HG03442 (cell line): ENCODE measurements at regions not wholly inside any gene's neighbourhood (a gene's known extent, or its start where the extent isn't known, plus 50 kb on each side); places are given as distances from the start of the nearest gene placed in this dataset.

ENCODE experiments used
- ATAC-seq: cut with Tn5 transposase; IDR thresholded peaks from one replicate; pipeline ENCODE4 v1.9.1; 2021; ENCODE audit warnings: mild to moderate bottlenecking, moderate library complexity; ENCODE audit not compliant: unreplicated experiment

DNA sequence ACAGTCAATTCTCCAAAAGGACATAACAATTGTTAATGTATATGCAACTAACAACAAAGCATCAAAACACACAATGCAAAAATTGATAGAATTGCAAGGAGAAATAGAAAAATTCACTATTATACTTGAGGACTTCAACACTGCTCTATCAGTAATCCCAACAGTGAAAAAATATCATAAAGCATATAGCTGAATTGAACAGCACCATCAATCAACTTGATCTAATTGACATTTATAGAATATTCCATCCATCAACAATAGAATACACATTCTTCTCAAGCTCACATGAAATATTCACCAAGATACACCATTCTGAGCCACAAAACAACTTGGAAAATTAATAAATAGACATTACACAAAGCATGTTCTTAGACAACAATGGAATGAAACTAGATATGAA, 60.1 kb upstream of the ASXL3 start:
- no peak for ATAC-seq

DNA sequence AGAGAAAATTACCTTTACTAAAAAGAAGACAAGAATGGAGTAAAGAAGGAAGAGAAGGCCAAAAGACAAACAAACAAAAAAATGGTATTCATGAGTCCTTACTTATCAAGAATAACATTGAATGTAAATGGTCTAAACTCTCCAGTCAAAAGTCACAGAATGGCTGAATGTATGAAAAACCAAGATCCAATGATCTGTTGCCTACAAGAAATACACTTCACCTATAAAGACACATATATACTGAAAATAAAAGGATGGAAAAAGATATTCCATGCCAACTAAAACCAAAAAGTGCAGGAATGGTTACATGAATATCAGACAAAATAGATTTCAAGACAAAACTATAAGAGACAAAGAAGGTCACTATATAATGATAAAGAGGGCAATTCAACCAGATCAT, 65.0 kb upstream of the ASXL3 start:
- no peak for ATAC-seq

DNA sequence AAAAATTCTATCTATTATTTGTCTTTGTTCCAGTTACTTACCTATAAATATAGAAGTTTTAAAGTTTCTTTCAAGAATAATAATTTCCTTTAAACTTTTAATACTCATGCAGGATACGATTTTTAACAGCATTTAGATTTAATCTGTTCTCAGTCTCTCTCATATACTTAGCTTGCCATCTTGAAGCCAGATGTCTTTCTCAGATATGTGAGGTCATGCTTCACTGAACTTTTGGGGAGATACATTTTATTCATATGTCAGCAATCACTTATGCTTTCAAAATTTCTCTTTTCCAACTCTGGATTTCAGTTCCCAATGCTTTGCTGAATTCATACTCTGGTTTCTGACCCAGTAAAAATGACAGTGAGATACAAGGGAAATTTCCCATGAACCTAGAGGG, 66.5 kb upstream of the CCDC178 start:
- no peak for ATAC-seq

DNA sequence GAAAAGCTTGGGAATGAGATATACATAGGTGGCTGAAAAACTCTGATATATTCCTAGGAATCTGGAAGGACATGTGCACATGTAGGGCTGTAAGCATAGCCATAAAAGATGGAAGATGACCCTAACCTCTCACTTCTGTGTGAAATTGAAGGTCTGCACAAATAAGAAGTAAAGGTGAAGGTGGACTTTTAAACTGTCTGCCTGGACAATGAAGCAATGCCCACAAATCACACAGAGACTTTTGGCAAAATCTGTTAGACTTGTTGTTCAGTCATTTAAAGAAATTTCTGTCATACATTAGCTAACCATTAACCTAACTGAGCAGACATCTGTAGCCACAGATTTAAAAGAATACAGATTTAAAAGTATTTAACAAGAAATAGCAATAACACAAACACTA, 65.3 kb upstream of the CCDC178 start:
- no peak for ATAC-seq

DNA sequence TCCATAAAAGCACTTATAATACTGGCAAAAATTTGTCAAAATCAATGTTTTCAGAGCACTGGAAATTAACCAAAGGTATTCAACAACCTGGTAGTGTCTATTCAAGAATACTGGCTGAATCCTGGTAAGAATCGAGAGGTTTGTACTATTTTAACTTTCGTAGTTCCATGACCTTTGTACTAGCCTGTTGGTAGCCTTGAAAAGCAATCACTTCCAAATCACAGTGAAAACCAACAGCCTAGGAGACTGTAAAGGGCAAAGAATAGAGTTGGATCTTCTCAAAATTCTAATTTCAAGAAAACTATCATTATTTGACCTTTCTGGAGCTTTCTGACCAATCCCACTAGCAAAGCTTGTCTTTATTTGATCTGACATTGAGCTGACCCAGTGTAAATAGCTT, 64.8 kb upstream of the CCDC178 start:
- ATAC-seq, result no peak

DNA sequence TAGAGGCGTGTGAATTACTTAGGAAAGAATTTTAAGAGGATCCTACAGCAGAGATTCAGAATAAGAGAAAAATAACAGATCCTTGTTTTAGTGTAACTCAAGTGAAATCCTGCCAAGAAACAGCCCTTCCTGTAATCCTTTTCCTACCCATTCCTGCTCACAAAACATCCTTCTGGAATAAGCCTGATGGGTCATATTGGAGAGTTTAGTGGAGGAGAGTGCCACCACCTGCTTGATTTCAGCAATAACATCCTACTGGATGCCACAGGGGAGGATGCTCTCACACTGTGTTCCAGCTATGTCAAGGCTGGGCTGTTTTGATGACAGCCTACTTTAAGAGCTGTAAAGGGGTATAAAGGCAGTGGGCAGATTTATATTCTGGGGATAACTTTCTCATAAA, 54.8 kb upstream of the CCDC178 start:
- peak; percentile 60 for ATAC-seq
